ENCODE measurements at regions not wholly inside any gene's neighbourhood (a gene's known extent, or its start where the extent isn't known, plus 50 kb on each side); places are given as distances from the start of the nearest gene placed in this dataset.
"Not testable (repeated sequence)": the region's sequence is repeated elsewhere in the genome, so short reads cannot be mapped to it uniquely, and the experiment has no call there.

- DNase-seq (ENCODE audit: low read depth in 2 of 2), result no peak
These were observed 93.2 kb downstream of the TEX29 start for GRCh38 chr13:111413407-111414187.

DNA sequence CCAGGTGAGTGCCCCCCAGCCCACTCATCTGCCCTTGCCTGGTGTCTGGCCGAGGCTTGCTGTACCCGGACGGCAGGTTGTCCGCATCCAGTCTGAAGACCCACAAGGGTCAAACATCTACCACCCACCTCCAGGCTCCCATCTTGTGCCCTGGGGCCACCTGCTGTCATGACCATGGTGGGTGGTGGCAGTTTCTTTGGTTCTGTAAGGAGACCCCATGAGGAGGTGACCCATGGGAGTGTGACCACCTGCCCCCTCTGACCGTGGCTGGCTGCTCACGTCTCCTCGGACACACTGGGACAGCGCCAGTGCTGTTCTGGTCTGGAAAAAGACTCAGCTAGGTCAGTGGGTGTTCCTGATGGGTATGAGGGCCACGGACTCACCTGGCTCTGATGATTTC lies 93.9 kb downstream of the TEX29 start:
- no peak for DNase-seq (ENCODE audit: low read depth in 2 of 2)

GRCh38 chr13:111415246-111415645 lies 94.8 kb downstream of the TEX29 start:
- no peak for DNase-seq (ENCODE audit: low read depth in 2 of 2)

GRCh38 chr13:111415765-111416164 lies 95.3 kb downstream of the TEX29 start:
- DNase-seq (ENCODE audit: low read depth in 2 of 2), result no peak

DNA sequence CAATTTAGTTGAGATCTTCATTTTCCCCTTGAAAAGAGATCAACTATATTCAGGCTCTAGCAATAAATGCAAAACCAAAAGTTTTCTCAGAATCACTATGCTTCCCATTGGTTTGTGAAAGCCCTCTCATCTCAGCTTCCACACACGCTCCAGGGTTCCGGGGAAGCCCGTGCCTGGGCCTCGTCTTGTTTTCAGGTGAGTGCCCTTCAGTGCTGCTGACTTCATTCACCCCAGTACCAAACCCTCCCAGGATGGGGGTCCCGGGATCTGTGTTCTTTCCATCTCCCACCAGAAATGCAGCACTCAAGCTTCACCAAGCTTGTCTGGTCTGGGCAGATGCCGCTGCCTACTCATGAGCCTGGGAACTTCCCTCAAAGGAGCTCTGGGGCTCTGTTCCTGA lies 97.7 kb downstream of the TEX29 start:
- DNase-seq (ENCODE audit: low read depth in 2 of 2), result no peak

- no peak for DNase-seq (ENCODE audit: low read depth in 2 of 2)
These were observed 99.9 kb downstream of the TEX29 start for GRCh38 chr13:111420113-111420876.

GRCh38 chr13:111421216-111421615 lies 100.8 kb downstream of the TEX29 start:
- DNase-seq (ENCODE audit: low read depth in 2 of 2), result no peak

- DNase-seq (ENCODE audit: low read depth in 2 of 2), result no peak
These were observed 101.9 kb downstream of the TEX29 start for GRCh38 chr13:111422348-111422747.

- DNase-seq (ENCODE audit: low read depth in 2 of 2), result no peak
These were observed 102.8 kb downstream of the TEX29 start for GRCh38 chr13:111423168-111423785.

- no peak for DNase-seq (ENCODE audit: low read depth in 2 of 2)
These were observed 103.7 kb downstream of the TEX29 start for GRCh38 chr13:111424134-111424533.

DNA sequence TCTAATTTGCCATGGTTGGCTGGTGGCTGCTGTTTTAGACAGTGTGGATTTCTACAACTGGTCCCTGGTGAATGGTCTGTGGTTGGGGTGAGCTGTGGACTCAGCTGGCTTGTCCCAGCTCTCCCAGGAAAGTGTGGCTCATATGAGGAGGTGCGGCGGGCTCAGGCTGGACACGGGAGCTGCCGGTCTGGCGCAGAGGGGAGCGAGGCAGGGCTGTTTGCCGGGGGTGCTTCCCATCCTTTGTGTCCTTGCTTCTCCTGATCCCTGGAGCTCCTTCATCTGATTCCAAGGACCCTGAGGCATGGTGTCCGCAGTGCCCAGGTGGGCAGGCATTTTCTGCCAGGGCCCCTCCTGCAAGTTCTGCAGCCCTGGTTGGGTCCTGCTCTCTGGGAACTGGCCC lies 104.9 kb downstream of the TEX29 start:
- no peak for DNase-seq (ENCODE audit: low read depth in 2 of 2)

DNA sequence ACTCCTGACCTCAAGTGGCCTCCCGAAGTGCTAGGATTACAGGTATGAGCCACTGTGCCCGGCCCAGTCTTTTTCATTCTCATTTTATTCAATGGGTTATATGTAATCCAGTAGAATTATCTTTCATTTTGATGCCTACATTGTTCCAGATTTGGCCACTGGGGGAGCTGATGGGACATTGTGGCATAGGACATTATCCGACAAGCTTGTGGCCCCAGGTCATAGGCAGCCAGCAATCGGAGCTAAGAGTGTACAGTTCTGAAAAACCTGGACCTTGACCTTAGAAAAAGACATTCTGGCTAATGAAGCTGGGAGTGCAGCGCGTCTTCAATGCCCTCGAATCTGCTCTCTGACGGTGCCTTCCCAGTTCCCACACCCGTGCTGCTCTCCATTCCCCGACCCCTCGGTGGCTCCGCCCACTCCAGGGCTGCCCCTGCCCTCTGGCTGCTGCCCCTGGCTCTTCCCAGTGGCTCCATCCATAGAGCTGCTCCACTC lies 108.7 kb downstream of the TEX29 start:
- DNase-seq (ENCODE audit: low read depth in 2 of 2), result peak in 1 of 2 donors; percentile 5

DNA sequence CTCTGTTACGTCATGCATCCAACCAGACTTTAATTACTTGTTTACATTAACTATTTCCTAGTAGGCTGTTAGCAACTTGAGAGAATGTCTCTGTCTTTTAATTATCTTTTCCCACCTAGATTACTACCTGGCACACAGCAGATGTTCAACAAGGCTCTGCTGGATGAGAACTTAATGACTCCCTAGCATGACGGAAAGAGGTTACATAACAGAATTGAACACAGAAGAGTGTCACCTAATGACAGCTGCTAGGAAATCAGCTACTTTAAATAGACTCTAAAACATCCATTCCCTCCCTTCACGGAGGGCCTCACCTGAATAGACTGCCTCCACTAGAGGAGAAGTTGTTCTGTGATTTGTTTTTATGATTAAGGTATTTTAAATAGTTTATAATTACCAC lies 110.8 kb downstream of the TEX29 start:
- DNase-seq (ENCODE audit: low read depth in 2 of 2), result no peak

GRCh38 chr13:111434578-111435159 lies 114.2 kb downstream of the TEX29 start:
- no peak for DNase-seq (ENCODE audit: low read depth in 2 of 2)

GRCh38 chr13:111436446-111436845 lies 116.0 kb downstream of the TEX29 start:
- no peak for DNase-seq (ENCODE audit: low read depth in 2 of 2)

DNA sequence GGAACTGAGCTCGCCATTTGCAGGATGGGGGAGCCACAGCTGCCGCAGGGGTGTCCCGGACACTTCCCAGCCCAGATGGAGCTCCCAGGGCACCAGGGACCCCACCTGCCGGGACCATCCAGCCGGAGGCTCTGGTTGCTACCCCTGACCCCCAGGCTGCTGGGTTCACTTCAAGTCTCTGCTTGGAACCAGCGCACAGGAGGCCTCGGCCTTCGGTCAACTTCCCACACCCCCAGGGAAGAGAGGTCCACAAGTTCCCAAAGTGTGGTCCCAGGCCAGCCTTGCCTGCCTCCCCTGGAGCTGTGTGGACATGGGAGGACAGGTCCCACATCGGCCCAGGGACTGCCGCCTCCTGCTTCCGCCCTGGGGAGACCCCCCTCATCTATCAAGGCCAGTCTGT lies 117.0 kb downstream of the TEX29 start:
- no peak for DNase-seq (ENCODE audit: low read depth in 2 of 2)

DNA sequence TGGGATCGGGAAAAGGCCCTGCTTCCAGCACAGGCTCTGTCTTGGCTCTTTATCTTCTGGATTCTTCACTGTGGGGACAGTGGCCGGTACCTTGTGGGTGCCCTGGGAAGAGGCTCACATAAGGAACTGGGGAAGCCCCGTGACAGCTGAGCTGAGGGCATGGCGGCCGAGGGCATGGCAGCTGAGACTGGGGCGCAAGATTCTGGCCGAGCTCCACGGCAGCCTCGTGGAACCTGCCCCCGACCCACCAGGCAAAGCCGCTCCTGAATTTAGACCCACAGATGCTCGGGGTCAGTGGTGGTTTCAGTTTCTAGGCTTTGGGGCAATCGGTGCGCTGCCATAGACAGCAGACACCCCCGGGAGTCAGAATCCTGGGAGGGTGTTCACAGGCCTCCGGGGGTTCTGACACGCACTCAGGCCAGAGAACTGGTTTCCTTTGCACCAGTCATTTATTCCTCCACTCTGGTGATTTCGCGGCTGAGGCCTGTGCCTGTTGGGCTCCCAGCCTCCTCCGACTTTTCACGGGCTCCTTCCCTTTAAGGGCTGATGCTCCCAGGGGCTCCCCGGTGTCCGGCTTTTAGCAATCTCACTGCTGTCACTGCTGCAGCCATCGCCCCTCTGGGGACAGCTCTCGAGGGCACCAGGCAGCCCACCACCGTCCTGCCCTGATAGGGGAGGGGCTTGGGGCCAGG lies 117.6 kb downstream of the TEX29 start:
- DNase-seq (ENCODE audit: low read depth in 2 of 2), result no peak

- DNase-seq (ENCODE audit: low read depth in 2 of 2), result not testable (repeated sequence)
These were observed 120.0 kb downstream of the TEX29 start for GRCh38 chr13:111440492-111440891.

DNA sequence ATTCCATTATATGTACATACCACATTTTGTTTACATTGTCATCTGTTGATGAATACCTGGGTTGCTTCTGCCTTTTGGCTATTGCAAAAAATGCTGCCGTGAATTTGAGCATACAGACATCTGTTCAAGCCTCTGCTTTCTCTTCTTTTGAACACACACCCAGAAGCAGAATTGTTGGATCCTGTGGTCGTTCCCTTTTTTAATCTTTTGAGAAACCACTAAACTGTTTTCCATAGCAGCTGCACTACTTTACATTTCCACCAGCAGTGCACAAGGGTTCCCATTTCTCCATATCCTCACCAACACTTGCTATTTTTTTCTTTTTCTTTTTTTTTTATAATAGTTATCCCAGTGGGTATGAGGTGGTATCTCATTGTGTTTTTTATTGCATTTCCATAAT lies 123.5 kb downstream of the TEX29 start:
- no peak for DNase-seq (ENCODE audit: low read depth in 2 of 2)

DNA sequence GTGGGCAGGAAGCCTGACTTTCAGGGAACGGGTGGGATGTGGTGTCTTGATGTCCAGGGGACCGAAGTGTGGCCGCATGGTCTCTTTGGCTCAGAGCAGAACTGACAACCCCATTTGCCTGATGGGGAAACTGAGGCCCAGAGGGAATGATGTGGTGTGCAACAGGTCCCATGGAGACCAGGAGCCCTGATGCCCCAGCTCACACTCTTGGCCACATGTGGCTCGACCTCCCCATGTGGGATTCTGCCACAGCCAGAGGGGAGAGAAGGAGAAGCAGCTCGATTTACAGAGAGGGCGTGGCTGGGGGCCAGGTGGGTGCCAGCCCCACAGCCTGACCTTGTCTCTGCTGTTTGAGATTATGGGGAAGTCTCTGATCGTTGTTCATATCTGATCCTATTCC lies 128.1 kb downstream of the TEX29 start:
- DNase-seq (ENCODE audit: low read depth in 2 of 2), result no peak

- no peak for DNase-seq (ENCODE audit: low read depth in 2 of 2)
These were observed 128.6 kb downstream of the TEX29 start for GRCh38 chr13:111449041-111449440.

GRCh38 chr13:111451402-111451801 lies 131.0 kb downstream of the TEX29 start:
- DNase-seq (ENCODE audit: low read depth in 2 of 2), result no peak

All from stimulated activated CD4-positive, alpha-beta T cell treated with anti-CD3 and anti-CD28 coated beads, Interleukin-1b, Interleukin-23, amount 100 ng/mL, for 1 hour (primary cell).